GM23248 (cell line): ENCODE measurements at regions not wholly inside any gene's neighbourhood (a gene's known extent, or its start where the extent isn't known, plus 50 kb on each side); places are given as distances from the start of the nearest gene placed in this dataset.
"Not testable (repeated sequence)": the region's sequence is repeated elsewhere in the genome, so short reads cannot be mapped to it uniquely, and the experiment has no call there.

ENCODE experiments used
- EZH2 ChIP-seq: fragments of 200-600 bp; sonication (generic); IDR thresholded peaks from 2 replicates; pipeline ENCODE4 v1.6.1; 2018; ENCODE audit warnings: antibody characterized with exemption, mild to moderate bottlenecking; ENCODE audit not compliant: insufficient read depth, poor library complexity, severe bottlenecking
- EZH2phosphoT487 ChIP-seq: fragments of 200-600 bp; sonication (generic); IDR thresholded peaks from 2 replicates; pipeline ENCODE4 v1.6.1; 2018; ENCODE audit warnings: antibody characterized with exemption, moderate library complexity, mild to moderate bottlenecking, low read depth; ENCODE audit not compliant: insufficient read depth

- not testable (repeated sequence) for TF ChIP-seq EZH2, EZH2phosphoT487
These were observed 110.5 kb upstream of the PLEKHM1 start for GRCh38 chr17:45601013-45601412.
